ENCODE measurements at regions not wholly inside any gene's neighbourhood (a gene's known extent, or its start where the extent isn't known, plus 50 kb on each side); places are given as distances from the start of the nearest gene placed in this dataset.

DNA sequence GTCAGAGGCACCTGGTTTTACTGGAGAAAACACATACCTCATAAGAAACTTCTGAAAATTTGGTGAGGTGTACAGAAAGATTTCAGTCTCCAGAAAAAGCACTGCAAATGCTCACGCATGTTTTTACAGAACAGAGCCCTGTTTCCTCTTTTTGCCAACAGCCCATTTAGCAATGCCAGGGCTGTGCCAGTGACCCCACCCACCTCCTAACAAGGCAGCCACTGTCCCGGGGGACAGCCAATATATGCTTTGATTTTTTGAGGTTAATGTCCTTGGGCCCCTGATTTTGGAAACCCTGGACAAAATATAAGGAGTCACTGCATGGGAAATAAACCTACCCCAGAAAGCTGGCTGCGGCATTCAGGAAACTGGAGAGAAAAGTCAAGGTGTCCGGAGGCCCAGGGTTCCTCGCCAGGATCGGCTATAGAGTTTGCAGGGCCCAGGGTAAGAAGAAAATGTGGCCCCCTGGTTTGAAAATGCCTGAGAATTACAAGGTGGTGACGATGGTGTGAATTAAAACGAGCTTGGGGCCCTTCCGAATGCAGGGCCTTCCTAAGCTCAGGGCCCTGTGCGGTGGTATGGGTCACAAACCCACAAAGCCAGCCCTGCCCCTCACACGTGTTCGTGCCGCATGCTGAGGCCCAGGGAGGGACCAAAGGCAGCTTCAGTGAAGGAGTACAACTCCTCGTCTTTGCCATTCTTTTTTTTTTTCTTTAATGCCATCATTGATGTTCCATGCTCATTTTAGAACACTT, 71.1 kb upstream of the WNT7B start:
- TF ChIP-seq EGR1 (IDR thresholded peaks at IDR 0.05) (no peak), NFIC (IDR thresholded peaks at IDR 0.05) (no peak), EP300 (IDR thresholded peaks at IDR 0.05; ENCODE audit: borderline replicate concordance) (no peak), REST (IDR thresholded peaks at IDR 0.05; ENCODE audit: low read depth) (no peak), TEAD4 (IDR thresholded peaks at IDR 0.05) (no peak), ZBTB7A (IDR thresholded peaks at IDR 0.05; ENCODE audit: low read depth) (no peak), CEBPB (IDR thresholded peaks at IDR 0.05) (no peak)

- TF ChIP-seq, protein P1, sequence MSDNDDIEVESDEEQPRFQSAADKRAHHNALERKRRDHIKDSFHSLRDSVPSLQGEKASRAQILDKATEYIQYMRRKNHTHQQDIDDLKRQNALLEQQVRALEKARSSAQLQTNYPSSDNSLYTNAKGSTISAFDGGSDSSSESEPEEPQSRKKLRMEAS (IDR thresholded peaks at IDR 0.05) = no peak
- TF ChIP-seq EGR1 (IDR thresholded peaks at IDR 0.05) (no peak), YY1 (IDR thresholded peaks at IDR 0.05; ENCODE audit: low read depth) (no peak), FOXM1 (IDR thresholded peaks at IDR 0.05; ENCODE audit: borderline replicate concordance, low read depth) (no peak)
Measured at GRCh38 chr22:46049726-46050450, 72.9 kb upstream of the WNT7B start.

DNA sequence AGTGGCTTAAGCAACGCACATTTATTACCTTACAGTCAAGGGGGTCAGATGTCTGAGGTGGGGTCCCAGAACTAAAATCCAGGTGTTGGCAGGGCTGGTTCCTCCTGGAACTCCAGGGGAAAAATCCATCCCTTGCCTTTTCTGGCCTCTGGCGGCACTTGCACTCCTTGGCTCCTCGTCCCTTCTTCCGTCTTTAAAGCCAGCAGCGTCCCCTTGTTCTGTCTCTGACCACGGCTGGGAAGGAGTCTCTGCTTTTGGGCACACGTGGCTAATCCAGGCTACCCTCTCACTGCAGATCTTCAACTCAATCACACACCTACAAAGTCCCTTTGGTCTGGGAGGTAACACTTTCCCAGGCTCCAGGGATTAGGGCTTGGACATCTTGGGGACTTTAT, 73.5 kb upstream of the WNT7B start:
- TF ChIP-seq RAD21 (IDR thresholded peaks at IDR 0.05; ENCODE audit: low read depth) (no peak), YY1 (IDR thresholded peaks at IDR 0.05; ENCODE audit: low read depth) (no peak), NFIC (IDR thresholded peaks at IDR 0.05) (no peak), TAF1 (IDR thresholded peaks at IDR 0.05; ENCODE audit: low read depth) (no peak), REST (IDR thresholded peaks at IDR 0.05; ENCODE audit: low read depth) (no peak), CREB1 (IDR thresholded peaks at IDR 0.05; ENCODE audit: low read depth) (no peak), TEAD4 (IDR thresholded peaks at IDR 0.05) (no peak), TCF12 (IDR thresholded peaks at IDR 0.05; ENCODE audit: low read depth) (no peak)

DNA sequence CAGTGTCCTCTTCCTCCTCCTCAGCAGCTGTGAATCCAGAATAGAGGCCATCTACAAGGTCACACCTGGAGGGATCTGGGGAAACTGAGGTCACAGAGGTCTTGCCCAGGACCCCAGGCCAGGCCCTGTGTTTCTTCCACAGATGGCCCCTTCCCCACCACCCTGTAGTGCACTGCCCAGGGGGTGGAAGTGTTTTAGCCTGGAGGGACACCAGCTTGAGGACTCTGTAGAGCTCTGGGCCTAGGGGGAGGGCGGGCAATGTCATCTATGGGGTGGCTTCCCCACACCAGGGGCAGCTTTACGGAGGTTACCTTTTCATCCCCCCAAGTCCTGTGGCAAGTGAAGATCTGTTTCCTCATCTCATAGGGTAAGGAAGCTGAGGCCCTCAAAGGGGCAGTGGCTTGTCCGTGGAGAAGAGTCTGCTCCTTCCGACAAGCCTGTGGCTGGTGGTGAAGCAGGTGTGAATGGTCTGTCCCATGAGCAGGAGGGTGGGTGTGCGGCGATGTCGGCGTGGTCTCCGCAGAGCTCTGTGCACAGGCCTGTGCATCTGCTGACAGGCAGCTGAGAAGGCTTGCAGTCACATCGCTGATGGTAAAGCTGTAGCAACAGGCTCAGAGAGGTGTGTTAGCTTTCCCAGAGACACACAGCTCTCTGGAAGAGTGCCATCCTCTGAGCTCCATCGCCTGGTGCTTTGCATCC, 74.1 kb upstream of the WNT7B start:
- TF ChIP-seq ZBTB7A (IDR thresholded peaks at IDR 0.05; ENCODE audit: low read depth) (no peak), NFIC (IDR thresholded peaks at IDR 0.05) (no peak)

- TF ChIP-seq CEBPB (IDR thresholded peaks at IDR 0.05) (no peak), FOXM1 (IDR thresholded peaks at IDR 0.05; ENCODE audit: borderline replicate concordance, low read depth) (no peak), NFIC (IDR thresholded peaks at IDR 0.05) (no peak), EP300 (IDR thresholded peaks at IDR 0.05; ENCODE audit: borderline replicate concordance) (no peak), TAF1 (IDR thresholded peaks at IDR 0.05; ENCODE audit: low read depth) (no peak), ZBTB7A (IDR thresholded peaks at IDR 0.05; ENCODE audit: low read depth) (no peak), TEAD4 (IDR thresholded peaks at IDR 0.05) (no peak), YY1 (IDR thresholded peaks at IDR 0.05; ENCODE audit: low read depth) (no peak)
- TF ChIP-seq, protein P2, sequence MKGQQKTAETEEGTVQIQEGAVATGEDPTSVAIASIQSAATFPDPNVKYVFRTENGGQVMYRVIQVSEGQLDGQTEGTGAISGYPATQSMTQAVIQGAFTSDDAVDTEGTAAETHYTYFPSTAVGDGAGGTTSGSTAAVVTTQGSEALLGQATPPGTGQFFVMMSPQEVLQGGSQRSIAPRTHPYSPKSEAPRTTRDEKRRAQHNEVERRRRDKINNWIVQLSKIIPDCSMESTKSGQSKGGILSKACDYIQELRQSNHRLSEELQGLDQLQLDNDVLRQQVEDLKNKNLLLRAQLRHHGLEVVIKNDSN (IDR thresholded peaks at IDR 0.05) = no peak
Measured at GRCh38 chr22:46051646-46052045, 74.7 kb upstream of the WNT7B start.

DNA sequence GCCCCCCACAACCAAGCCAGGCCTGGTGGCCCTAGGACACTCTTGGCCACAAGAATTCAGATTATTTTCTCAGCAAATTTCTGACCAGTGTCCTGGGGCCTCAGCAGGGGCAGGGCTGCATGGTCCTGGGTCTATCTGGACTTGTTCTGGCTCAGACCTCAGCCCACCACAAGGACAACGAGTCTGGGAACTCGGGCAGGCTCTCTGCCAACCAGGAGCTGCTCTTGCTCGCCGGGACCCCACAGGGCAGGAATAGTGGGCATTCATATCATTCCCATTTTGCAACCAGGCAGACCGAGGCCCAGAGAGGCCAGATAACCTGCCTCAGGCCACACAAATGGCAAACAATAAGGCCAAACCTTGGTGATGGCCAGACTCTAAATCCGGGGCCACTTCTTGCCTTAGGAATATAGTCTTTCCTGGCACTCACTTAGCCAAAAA, 75.4 kb upstream of the WNT7B start:
- TF ChIP-seq TCF12 (IDR thresholded peaks at IDR 0.05; ENCODE audit: low read depth) = no peak
- TF ChIP-seq, protein P1 (IDR thresholded peaks at IDR 0.05) = no peak
- no peak for TF ChIP-seq CREB1 (IDR thresholded peaks at IDR 0.05; ENCODE audit: low read depth)
- no peak for TF ChIP-seq REST (IDR thresholded peaks at IDR 0.05; ENCODE audit: low read depth)
- no peak for TF ChIP-seq ZBTB7A (IDR thresholded peaks at IDR 0.05; ENCODE audit: low read depth)
- no peak for TF ChIP-seq EGR1 (IDR thresholded peaks at IDR 0.05)
- TF ChIP-seq TEAD4 (IDR thresholded peaks at IDR 0.05) = no peak
- TF ChIP-seq EP300 (IDR thresholded peaks at IDR 0.05; ENCODE audit: borderline replicate concordance) = no peak
- no peak for TF ChIP-seq FOXM1 (IDR thresholded peaks at IDR 0.05; ENCODE audit: borderline replicate concordance, low read depth)
- no peak for TF ChIP-seq YY1 (IDR thresholded peaks at IDR 0.05; ENCODE audit: low read depth)
